ENCODE measurements at regions not wholly inside any gene's neighbourhood (a gene's known extent, or its start where the extent isn't known, plus 50 kb on each side); places are given as distances from the start of the nearest gene placed in this dataset.

DNA sequence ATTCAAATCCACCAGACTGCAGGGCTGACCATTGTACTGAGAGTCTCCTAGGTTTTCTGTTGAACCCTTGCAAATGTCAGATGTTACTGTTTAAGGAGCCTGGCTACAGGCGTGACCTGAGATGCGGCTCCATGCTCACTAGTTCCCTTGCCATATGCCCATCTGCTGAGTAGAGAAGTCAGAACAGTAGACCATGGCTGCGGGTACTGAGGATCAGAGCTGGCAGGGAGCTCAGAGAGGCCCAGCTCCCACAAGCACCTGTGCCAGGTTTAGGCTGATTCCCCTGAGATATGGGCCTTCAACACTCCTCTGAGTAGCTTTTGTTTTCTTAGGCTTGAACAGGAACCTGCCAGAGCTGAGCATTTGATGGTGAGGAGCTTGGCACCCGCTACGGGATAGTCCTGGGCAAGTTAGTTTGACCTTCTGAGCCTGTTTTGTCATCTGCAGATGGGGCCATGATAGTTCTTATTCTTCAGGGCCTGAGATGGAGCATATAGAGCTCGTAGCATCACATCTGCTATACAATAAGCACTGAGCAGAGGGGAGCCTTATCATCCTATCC, 83.7 kb downstream of the BOD1 start:
- DNase-seq (ENCODE audit: low read depth) = no peak
- in situ Hi-C loops (cut with HindIII; ENCODE audit: low pct_unique_long_range_greater_than_20kb, low sequenced_read_pairs) = no loop called here

DNA sequence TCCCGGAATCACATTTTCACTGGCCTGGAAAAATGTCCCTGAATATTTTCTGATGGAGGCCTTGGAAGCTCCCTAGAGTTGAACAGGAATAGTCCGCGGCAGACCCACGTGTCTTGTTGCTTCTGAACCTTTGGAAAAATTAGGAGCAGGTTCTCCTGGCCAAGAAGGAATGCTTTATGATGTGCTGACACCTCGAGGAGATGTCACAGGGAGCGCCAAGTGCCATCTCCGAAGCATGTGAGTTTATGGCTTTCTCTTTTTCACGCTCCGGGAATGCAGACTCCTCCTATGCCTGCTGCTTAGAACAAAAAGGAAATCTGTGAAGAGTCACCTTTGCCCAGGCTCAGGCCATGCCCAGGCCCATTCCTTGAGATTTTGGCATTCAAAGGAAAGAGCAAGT, 84.6 kb downstream of the BOD1 start:
- DNase-seq (ENCODE audit: low read depth) = no peak
- in situ Hi-C loops (cut with HindIII; ENCODE audit: low pct_unique_long_range_greater_than_20kb, low sequenced_read_pairs) = no loop called here

DNA sequence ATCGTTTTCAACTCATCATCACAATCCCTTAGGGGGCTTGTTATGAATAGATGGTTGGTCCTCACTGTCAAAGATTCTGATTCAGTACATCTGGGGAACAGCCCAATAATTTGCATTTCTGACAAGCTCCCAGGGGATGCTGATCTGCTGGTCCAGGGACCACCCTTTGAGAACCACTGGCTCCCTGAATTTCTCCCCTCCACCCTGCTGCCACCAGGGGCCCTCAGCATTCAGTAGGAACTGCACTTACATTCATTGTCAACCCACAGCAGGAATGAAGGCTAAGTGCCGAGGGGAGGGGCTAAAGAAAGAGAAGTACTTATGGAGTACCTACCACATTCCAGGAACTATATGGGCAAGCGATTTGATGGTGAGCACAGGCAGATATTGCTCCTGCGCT, 85.9 kb downstream of the BOD1 start:
- DNase-seq (ENCODE audit: low read depth) = no peak
- in situ Hi-C loops (cut with HindIII; ENCODE audit: low pct_unique_long_range_greater_than_20kb, low sequenced_read_pairs) = no loop called here

DNA sequence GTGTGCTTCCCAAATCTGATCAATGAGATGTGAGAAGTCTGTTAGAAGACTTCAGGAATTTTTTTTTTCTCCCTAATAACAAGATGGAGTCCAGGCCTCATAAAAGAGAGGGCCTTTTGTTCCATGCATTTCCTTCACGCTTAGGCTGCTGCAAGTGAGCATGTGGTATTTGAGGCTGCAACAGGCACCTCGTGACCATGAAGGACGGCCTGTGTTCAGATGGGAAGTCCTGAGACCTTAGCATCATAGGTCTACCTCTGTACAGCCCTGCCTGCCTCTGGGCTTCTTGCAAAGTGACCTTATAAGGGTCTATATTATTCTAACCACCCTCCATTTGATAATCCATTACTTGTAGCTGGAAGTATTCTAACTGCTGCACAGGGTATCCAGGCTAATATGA, 86.6 kb downstream of the BOD1 start:
- in situ Hi-C loops (cut with HindIII; ENCODE audit: low pct_unique_long_range_greater_than_20kb, low sequenced_read_pairs) = no loop called here
- DNase-seq (ENCODE audit: low read depth) = no peak

DNA sequence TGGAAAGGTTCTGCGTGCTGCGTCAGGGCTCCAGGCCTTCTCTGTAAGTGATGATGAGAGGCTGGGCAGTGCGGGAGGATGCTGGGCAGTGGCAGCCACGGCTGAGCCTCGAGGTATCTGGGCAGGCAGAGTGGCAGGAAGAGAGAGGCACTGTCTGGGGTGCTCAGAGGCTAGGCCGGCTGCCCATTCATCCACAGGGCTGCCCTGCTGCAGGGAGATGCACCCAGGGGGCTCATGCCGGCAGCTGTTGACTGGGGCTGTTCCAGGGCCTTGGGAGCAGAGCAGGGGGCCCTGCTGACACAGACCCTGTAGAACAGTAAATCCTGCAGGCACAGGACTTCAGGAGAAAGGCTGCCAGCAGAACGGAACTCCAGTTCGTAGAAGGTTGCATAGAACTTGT, 88.8 kb downstream of the BOD1 start:
- in situ Hi-C loops (cut with HindIII; ENCODE audit: low pct_unique_long_range_greater_than_20kb, low sequenced_read_pairs) = no loop called here
- no peak for DNase-seq (ENCODE audit: low read depth)

DNA sequence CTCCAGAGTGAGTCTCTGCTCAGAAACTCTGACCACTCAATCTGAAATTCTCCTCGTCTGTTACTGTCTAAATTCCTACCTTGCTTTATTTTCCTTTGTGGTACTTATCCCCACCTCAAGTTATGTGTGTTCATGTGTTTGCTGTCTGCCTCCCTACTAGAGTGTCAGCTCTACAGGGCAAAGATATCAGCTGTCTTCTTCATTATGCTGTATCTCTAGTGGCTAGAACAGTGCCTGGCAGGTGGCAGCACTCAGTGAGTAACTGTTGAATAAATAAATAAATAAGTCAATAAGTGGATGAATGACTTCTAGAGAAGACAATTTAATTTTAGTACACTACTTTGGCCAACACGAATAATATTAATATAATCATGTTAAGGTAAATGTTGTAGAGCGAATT, 92.3 kb downstream of the BOD1 start:
- no peak for DNase-seq (ENCODE audit: low read depth)
- in situ Hi-C loops (cut with HindIII; ENCODE audit: low pct_unique_long_range_greater_than_20kb, low sequenced_read_pairs) = no loop called here

DNA sequence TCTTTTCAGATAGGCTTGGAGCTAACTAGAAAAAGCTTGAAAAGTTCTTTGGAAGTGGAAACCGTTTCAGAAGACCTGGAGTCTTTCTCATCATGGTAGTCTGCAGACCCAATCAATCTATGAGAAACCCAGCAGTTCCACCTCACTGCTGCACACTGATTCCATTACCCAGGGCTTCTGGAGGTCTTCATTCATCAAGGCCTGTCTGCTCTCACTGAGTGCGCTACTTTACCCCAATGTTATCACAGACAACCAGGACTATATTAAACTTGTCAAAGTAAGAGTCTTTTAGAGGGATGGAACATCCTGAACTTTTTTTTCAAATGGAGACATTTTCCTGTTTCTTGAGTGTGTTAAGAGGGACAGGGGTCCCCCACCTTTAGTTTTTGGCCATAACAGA, 93.1 kb downstream of the BOD1 start:
- DNase-seq (ENCODE audit: low read depth) = no peak
- in situ Hi-C loops (cut with HindIII; ENCODE audit: low pct_unique_long_range_greater_than_20kb, low sequenced_read_pairs) = no loop called here

DNA sequence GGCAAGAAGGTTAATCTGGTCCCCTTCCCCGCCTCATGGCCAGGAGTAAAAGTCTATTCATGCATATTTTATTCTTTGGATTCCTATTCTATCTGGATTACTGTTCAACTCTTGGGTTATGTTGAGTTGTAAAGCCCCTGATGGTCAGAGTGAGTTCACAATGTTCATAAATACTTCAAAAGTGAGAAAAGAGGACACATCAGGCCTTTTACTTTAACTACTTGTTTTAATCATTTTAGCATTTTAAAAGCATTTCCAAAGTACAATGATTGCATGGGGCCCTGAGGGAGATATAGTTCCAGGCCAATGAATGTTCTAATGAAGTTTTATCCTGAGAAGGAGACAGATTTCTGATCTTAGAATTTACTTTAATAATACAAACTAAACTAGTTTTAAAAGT, 93.9 kb downstream of the BOD1 start:
- no peak for DNase-seq (ENCODE audit: low read depth)
- in situ Hi-C loops (cut with HindIII; ENCODE audit: low pct_unique_long_range_greater_than_20kb, low sequenced_read_pairs) = no loop called here

DNA sequence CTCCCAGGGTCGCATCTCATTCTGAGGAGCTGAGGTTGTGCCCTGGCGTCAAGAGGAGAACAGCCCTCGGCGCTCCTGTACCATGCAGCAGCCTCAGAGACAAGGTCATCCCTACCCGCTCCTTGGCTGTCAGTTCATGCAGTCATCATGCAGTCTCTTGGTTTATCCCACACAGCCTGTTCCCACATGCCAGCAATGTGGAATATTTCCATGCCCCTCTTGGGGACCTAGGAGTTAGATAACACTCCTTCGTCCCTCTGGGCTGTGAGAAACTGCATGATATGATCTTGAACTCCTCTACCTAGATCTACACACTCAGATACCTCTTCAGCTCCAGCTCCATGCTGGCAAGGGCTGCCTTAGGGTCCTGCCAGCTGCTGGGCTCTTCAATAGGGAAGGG, 97.6 kb downstream of the BOD1 start:
- in situ Hi-C loops (cut with HindIII; ENCODE audit: low pct_unique_long_range_greater_than_20kb, low sequenced_read_pairs) = no loop called here
- no peak for DNase-seq (ENCODE audit: low read depth)

DNA sequence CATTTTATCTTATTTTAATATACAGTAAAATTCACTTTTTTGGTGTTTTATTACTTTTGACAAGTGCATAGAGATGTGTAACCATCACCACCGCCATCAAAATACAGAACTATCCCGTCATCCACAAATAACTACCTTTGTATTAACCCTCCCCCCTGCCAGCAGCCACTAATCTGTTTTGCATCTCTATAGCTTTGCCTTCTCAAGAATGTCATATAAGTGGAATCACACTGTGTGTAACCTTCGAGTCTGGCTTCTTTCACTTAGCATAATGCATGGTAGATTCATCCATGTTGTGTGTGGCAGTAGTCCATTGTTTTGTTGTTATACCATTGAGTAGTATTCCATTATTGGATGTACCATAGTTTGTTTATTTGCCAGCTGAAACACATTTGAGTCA, 98.8 kb downstream of the BOD1 start:
- no peak for DNase-seq (ENCODE audit: low read depth)
- in situ Hi-C loops (cut with HindIII; ENCODE audit: low pct_unique_long_range_greater_than_20kb, low sequenced_read_pairs) = no loop called here

DNA sequence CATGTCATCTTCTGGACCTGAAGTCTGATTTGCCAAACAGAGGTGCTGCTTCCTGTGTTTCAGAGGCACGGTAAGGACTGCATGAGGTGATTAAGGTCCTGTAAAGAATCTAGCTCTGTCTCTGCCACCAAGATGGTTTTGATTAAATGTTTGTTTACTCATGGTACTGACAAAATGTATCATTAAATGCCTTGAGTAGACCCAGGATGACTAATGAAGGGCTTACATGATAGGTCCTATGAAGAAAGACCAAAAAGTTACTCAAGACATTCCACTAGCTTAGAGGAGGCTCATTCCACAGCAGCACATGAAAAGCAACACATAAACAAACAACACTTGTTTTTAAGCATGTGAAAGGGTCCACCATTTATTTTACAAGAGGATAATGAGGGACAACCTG, 100.9 kb downstream of the BOD1 start:
- no peak for DNase-seq (ENCODE audit: low read depth)
- in situ Hi-C loops (cut with HindIII; ENCODE audit: low pct_unique_long_range_greater_than_20kb, low sequenced_read_pairs) = no loop called here

DNA sequence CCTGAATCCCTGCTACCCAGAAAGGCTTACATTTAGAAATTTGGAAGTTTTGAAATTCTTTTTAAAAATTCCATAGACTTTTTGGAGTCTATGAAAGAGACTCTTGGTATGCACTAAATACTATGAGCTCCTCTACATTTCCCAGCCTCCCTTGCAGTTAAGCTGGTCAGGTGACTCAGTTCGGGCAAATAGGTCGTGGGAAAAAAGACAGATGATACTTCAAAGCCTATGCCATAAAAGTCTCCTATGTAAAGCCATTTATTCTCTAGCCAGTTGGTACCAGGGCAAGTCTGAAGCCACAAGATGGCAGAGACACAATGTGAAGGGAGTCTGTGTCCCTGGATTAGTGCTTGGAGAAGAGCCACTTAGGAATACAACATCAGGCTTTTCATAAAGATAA, 101.8 kb downstream of the BOD1 start:
- DNase-seq (ENCODE audit: low read depth) = no peak
- in situ Hi-C loops (cut with HindIII; ENCODE audit: low pct_unique_long_range_greater_than_20kb, low sequenced_read_pairs) = no loop called here

DNA sequence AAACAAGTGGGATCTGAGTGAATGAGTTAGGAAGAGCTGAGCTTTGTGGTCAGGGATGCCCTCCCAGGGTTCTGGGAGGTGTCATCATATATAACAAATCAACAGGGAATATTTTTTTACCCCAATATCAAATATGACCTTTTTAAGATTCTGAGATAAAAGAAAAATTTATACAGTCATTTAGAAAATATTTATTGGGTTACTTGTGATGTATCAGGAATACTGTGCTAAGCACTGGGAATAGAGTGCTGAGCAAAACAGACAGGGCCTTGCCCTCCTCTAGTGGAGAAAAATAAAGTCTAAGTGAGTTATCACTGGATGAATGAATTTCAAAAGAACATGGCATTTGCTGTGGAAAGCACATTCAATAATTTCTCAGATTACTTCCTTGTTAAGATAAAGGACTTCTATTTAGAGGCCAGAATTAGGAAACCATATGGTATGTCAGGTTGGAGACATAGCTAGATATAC, 102.9 kb downstream of the BOD1 start:
- peak; percentile 50 for DNase-seq (ENCODE audit: low read depth)
- in situ Hi-C loops (cut with HindIII; ENCODE audit: low pct_unique_long_range_greater_than_20kb, low sequenced_read_pairs) = no loop called here

DNA sequence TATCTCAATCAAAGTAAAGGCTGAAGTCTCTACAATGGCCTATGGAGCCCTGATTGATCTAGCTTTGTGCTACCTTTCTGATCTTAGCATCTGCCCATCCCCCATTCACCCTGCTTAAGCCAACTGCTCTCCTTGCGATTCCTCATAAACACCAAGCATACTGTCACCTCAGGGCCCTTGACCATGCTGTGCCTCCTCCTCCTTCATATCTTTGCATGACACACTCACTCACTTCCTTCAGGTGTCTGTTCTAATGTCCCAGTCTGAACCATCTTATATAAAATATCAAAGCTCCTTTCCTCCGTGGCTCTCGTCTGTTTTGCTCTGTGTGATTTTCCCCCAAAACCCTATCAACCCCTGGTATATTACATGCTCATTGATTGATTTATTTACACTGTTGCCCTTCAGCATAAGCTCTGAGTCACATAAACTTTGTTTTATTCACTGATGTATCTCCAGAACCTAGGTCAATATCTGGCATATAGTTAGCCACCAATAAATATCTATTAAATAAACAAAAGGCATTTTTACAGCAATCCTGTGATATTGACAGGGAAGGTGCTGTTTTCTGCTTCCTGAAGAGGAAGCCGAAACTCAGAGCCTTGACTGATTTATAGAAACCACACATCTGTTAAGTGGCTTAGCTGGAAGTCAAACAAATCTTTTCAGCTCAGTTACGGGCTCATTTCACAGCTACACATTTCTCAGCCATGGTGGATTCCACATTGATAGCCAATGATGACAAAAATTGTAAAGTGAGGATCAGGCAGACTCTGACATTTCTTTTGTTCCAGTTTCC, 103.6 kb downstream of the BOD1 start:
- no peak for DNase-seq (ENCODE audit: low read depth)
- in situ Hi-C loops (cut with HindIII; ENCODE audit: low pct_unique_long_range_greater_than_20kb, low sequenced_read_pairs) = no loop called here

DNA sequence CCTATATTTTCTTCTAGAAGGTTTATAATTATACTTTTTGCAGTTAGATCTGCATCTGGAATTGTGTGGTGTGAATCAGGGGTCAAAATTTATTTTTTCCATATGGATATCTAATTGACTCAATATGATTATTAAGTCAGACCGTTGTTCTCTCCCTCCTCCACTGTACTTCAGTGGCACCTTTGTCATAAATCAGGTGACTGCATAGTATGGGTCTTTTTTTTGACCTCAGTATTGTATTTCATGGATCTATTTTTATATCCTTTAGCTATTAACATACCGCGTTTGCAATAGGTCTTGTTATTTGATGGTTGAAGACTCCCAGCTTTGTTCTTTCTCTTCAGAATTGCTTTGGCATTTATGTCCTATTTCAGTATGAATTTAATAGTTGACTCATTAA, 107.4 kb downstream of the BOD1 start:
- in situ Hi-C loops (cut with HindIII; ENCODE audit: low pct_unique_long_range_greater_than_20kb, low sequenced_read_pairs) = no loop called here
- DNase-seq (ENCODE audit: low read depth) = no peak

DNA sequence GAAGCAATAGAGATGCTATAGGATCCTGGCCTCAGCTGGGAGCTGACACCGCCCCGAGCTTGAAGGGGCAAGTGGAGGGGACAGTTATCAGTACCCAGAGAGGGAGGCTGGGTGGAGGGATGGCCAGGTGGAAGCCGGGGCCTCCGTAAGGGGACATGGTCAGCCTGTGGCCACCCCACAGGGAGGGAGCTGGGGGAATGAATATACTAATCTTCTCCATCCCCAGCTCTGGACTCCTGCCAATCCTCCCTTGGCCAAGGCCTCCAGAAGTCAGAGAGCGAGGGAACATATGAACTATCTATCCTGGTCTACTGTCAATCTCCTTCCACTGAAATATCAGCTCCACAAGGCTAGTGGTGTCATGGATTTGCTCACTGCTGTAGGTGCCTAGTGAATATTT, 109.3 kb downstream of the BOD1 start:
- in situ Hi-C loops (cut with HindIII; ENCODE audit: low pct_unique_long_range_greater_than_20kb, low sequenced_read_pairs) = no loop called here
- DNase-seq (ENCODE audit: low read depth) = no peak

DNA sequence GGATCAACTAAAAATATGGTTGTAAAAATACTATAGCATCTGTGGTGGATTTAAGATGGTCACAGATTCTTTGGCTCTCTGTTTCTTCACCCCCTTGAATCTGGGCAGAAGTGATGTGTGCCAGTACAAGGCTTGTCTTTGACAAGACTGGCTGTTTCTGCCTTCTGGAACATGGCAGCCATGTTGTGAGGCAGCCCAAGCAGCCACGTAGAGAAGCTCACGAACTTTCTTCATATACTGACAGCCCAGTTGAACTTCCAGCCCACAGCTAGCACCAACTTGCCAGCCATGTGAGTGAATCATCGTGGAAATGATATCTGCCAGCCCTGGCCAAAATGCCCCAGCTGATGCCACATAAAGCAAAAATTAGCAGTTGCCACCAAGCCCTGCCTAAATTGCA, 110.8 kb downstream of the BOD1 start:
- no peak for DNase-seq (ENCODE audit: low read depth)
- in situ Hi-C loops (cut with HindIII; ENCODE audit: low pct_unique_long_range_greater_than_20kb, low sequenced_read_pairs) = no loop called here

DNA sequence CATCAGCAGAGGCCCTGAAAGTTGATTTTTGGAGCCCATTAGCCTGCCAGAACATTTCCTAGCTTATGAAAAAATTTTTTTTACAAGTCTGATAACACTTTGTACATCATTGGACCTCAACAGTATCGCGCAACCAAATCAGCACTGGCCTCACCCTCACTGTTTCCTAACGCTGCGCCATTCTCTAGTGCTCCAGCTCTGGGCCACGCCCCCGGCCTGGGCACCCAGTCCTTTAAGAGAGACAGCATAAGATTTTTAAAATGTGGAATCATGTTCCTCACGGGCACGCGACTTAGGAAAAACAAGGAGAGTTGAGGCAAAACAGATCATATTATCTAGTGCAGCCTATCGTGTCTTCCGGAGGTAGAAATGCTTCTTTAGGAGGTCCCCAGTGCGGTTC, 114.5 kb downstream of the BOD1 start:
- in situ Hi-C loops (cut with HindIII; ENCODE audit: low pct_unique_long_range_greater_than_20kb, low sequenced_read_pairs) = no loop called here
- no peak for DNase-seq (ENCODE audit: low read depth)

DNA sequence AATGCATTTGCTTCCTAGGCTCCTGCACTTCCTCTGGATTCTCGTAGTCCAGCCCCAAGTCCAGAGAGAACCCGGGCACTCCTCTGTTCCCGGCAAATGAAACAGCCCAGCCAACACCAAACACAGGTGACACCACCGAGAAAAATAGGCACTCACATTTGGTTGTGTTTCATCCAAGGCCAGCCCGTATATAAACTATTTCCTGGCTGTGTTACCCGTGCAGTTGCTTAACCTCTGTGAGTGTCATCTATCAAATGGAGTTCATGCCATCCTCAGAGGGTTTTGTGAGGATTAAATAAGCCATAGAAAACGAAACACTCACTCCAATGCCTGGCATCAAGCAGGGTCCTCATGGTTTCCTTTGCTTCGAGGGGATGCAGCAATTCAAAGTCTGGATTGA, 115.2 kb downstream of the BOD1 start:
- in situ Hi-C loops (cut with HindIII; ENCODE audit: low pct_unique_long_range_greater_than_20kb, low sequenced_read_pairs) = no loop called here
- no peak for DNase-seq (ENCODE audit: low read depth)

DNA sequence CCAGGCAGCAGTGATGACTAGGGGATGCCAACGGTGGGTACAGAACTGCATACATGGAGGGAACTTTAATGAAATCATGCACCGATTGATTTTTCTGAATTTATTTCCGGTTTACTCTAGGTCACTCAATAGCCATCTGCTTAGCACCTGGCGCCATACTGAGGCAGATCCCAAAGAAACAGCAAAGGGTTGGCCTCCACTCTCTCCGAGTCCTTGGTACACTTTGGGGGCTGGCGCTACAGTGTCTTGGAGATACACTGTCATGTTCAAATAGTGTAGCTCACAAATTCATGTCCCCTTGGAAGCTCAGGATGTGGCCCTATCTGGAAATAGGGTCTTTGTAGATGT, 116.3 kb downstream of the BOD1 start:
- DNase-seq (ENCODE audit: low read depth) = no peak
- in situ Hi-C loops (cut with HindIII; ENCODE audit: low pct_unique_long_range_greater_than_20kb, low sequenced_read_pairs) = no loop called here
